ENCODE measurements at regions not wholly inside any gene's neighbourhood (a gene's known extent, or its start where the extent isn't known, plus 50 kb on each side); places are given as distances from the start of the nearest gene placed in this dataset.

GRCh38 chr2:155384555-155385123 is 686.1 kb downstream of the KCNJ3 start:
- H3K4me3 ChIP-seq, result no peak overlapping the region
- H3K36me3 ChIP-seq, result no peaks in the 10 kb centered on the region
- intact Hi-C loops (cut with DNase I), result no loop called here
- H3K27me3 ChIP-seq, result no peaks in the 10 kb centered on the region
- no peaks in the 10 kb centered on the region for H3K9me3 ChIP-seq
- no peak for ATAC-seq
- no peaks in the 10 kb centered on the region for H3K4me1 ChIP-seq
- DNase-seq, result no peak
- no peak overlapping the region for H3K27ac ChIP-seq
- TF ChIP-seq CTCF (IDR thresholded peaks at IDR 0.05), result no peak

GRCh38 chr2:155382776-155383175 is 684.3 kb downstream of the KCNJ3 start:
- no peak for ATAC-seq
- intact Hi-C loops (cut with DNase I), result no loop called here

GRCh38 chr2:155381436-155381835 is 682.9 kb downstream of the KCNJ3 start:
- intact Hi-C loops (cut with DNase I), result no loop called here
- Histone ChIP-seq H3K4me3 (no peak overlapping the region), H3K27me3 (no peaks in the 10 kb centered on the region), H3K36me3 (no peaks in the 10 kb centered on the region), H3K27ac (no peak overlapping the region), H3K4me1 (no peaks in the 10 kb centered on the region), H3K9me3 (no peaks in the 10 kb centered on the region)
- no peak for DNase-seq
- TF ChIP-seq CTCF (IDR thresholded peaks at IDR 0.05), result no peak
- ATAC-seq, result no peak

More at GRCh38 chr2:155382776-155383175, 684.3 kb downstream of the KCNJ3 start:
- no peak overlapping the region for H3K27ac ChIP-seq
- H3K4me3 ChIP-seq, result no peak overlapping the region
- no peaks in the 10 kb centered on the region for H3K9me3 ChIP-seq
- no peaks in the 10 kb centered on the region for H3K27me3 ChIP-seq
- no peak for DNase-seq
- H3K36me3 ChIP-seq, result no peaks in the 10 kb centered on the region
- no peaks in the 10 kb centered on the region for H3K4me1 ChIP-seq
- no peak for TF ChIP-seq CTCF (IDR thresholded peaks at IDR 0.05)

- Histone ChIP-seq H3K4me3 (no peak overlapping the region), H3K36me3 (no peaks in the 10 kb centered on the region), H3K9me3 (no peaks in the 10 kb centered on the region), H3K4me1 (no peaks in the 10 kb centered on the region), H3K27ac (no peak overlapping the region), H3K27me3 (no peaks in the 10 kb centered on the region)
- no peak for TF ChIP-seq CTCF (IDR thresholded peaks at IDR 0.05)
- DNase-seq (no peak), ATAC-seq (no peak)
- intact Hi-C loops (cut with DNase I), result no loop called here
These were observed 681.0 kb downstream of the KCNJ3 start for GRCh38 chr2:155379494-155379893.

GRCh38 chr2:155377931-155378444 is 679.5 kb downstream of the KCNJ3 start:
- Histone ChIP-seq H3K4me3 (no peak overlapping the region), H3K4me1 (no peaks in the 10 kb centered on the region), H3K27ac (no peak overlapping the region), H3K27me3 (no peaks in the 10 kb centered on the region), H3K36me3 (no peaks in the 10 kb centered on the region), H3K9me3 (no peaks in the 10 kb centered on the region)
- no peak for ATAC-seq
- intact Hi-C loops (cut with DNase I), result no loop called here
- TF ChIP-seq CTCF (IDR thresholded peaks at IDR 0.05), result no peak
- no peak for DNase-seq

- no peaks in the 10 kb centered on the region for H3K4me1 ChIP-seq
- H3K4me3 ChIP-seq, result no peak overlapping the region
- no peak for DNase-seq
- no peaks in the 10 kb centered on the region for H3K9me3 ChIP-seq
- H3K27ac ChIP-seq, result no peak overlapping the region
- ATAC-seq, result no peak
- TF ChIP-seq CTCF (IDR thresholded peaks at IDR 0.05), result peak; percentile 35
- intact Hi-C loops (cut with DNase I), result no loop called here
- no peaks in the 10 kb centered on the region for H3K27me3 ChIP-seq
- no peaks in the 10 kb centered on the region for H3K36me3 ChIP-seq
These were observed 678.8 kb downstream of the KCNJ3 start for GRCh38 chr2:155377266-155377680.

All from upper lobe of right lung (tissue), 1 donor.